Keratinocyte (primary cell): ENCODE measurements at regions not wholly inside any gene's neighbourhood (a gene's known extent, or its start where the extent isn't known, plus 50 kb on each side); places are given as distances from the start of the nearest gene placed in this dataset.

Experiments
- DNase-seq: peaks from one replicate; pipeline ENCODE4 v3.0.0-alpha.2; 2011; ENCODE audit warnings: low read depth, missing footprints, low spot score
- FAIRE-seq: peaks from 2 replicates; lab custom pipeline; 2011; peaks lifted over from hg19 to GRCh38; lab: Jason Lieb, UNC
- H2AFZ ChIP-seq: 2 replicates; pipeline ENCODE4 v1.6.0; 2012; ENCODE audit warnings: low read length, control low read depth, inconsistent platforms; ENCODE audit not compliant: control insufficient read depth
- H3K27ac ChIP-seq: 2 replicates; pipeline ENCODE4 v1.5.1; 2011; ENCODE audit warnings: low read length; ENCODE audit not compliant: control insufficient read depth, insufficient read depth
- H3K27me3 ChIP-seq: 3 replicates; pipeline ENCODE4 v1.6.0; 2011; ENCODE audit warnings: low read length; ENCODE audit not compliant: control insufficient read depth, insufficient read depth; ENCODE audit errors: extremely low read depth
- H3K36me3 ChIP-seq, 2 experiments: 2 replicates in 1 of 2; 3 replicates in 1 of 2; pipeline ENCODE4 v1.5.1; 2011; ENCODE audit warnings: low read length in 2 of 2, mild to moderate bottlenecking in 1 of 2; ENCODE audit not compliant: control insufficient read depth in 2 of 2, insufficient read depth in 2 of 2; ENCODE audit errors: extremely low read depth in 1 of 2
- H3K4me1 ChIP-seq: 3 replicates; pipeline ENCODE4 v1.5.1; 2011; ENCODE audit warnings: low read length; ENCODE audit not compliant: control insufficient read depth, insufficient read depth; ENCODE audit errors: extremely low read depth
- H3K4me2 ChIP-seq: 3 replicates; pipeline ENCODE4 v1.6.0; 2011; ENCODE audit warnings: low read depth, low read length; ENCODE audit not compliant: control insufficient read depth, insufficient read depth; ENCODE audit errors: extremely low read depth
- H3K4me3 ChIP-seq, 3 experiments: fragments of 200-600 bp in 1 of 3; sonication (generic) in 1 of 3; 2 replicates in 2 of 3; 3 replicates in 1 of 3; pipeline ENCODE4 v1.5.1; 2011 to 2016; ENCODE audit warnings: low read length in 3 of 3, mild to moderate bottlenecking in 3 of 3, control low read depth in 2 of 3, inconsistent platforms in 1 of 3, low read depth in 1 of 3, mixed read lengths in 1 of 3, mixed run types in 1 of 3, moderate library complexity in 1 of 3; ENCODE audit not compliant: control insufficient read depth in 2 of 3, insufficient read depth in 2 of 3; ENCODE audit errors: extremely low read depth in 1 of 3
- H3K79me2 ChIP-seq: 2 replicates; pipeline ENCODE4 v1.6.0; 2012; ENCODE audit warnings: low read length; ENCODE audit not compliant: control insufficient read depth, insufficient read depth
- H3K9ac ChIP-seq: 3 replicates; pipeline ENCODE4 v1.6.0; 2011; ENCODE audit warnings: low read length; ENCODE audit not compliant: control insufficient read depth, insufficient read depth; ENCODE audit errors: extremely low read depth
- H3K9me1 ChIP-seq: 3 replicates; pipeline ENCODE4 v1.6.0; 2011; ENCODE audit warnings: low read length; ENCODE audit not compliant: control insufficient read depth, insufficient read depth; ENCODE audit errors: extremely low read depth
- H3K9me3 ChIP-seq: 2 replicates; pipeline ENCODE4 v1.5.1; 2012; ENCODE audit warnings: low read depth, low read length; ENCODE audit not compliant: control insufficient read depth
- H4K20me1 ChIP-seq: 3 replicates; pipeline ENCODE4 v1.6.0; 2011; ENCODE audit warnings: low read length; ENCODE audit not compliant: control insufficient read depth, insufficient read depth; ENCODE audit errors: extremely low read depth
- CTCF ChIP-seq, 3 experiments: IDR thresholded peaks in 1 of 3; conservative IDR thresholded peaks in 1 of 3; optimal IDR thresholded peaks in 1 of 3; 2 replicates in 2 of 3; 3 replicates in 1 of 3; pipeline versions ENCODE3 to v1.5.1; 2011; ENCODE audit warnings: low read length in 3 of 3, mild to moderate bottlenecking in 3 of 3, moderate library complexity in 2 of 3, control low read depth in 1 of 3, inconsistent platforms in 1 of 3; ENCODE audit not compliant: insufficient read depth in 2 of 3; ENCODE audit errors: extremely low read depth in 1 of 3
- EZH2 ChIP-seq: IDR thresholded peaks from one replicate; pipeline ENCODE4 v1.6.1; 2012; ENCODE audit warnings: inconsistent platforms, mild to moderate bottlenecking, low read length, moderate library complexity
- dilution Hi-C: fragments of 300-500 bp; cut with MboI; formaldehyde crosslinking; loops from one replicate; pipeline ENCODE4 v1.7.0; 2020; ENCODE audit warnings: low sequenced_read_pairs; ENCODE audit not compliant: extremely low pct_ligation_motif_present

- Histone ChIP-seq H2AFZ (no peak overlapping the region), H4K20me1 (no peaks in the 10 kb centered on the region), H3K36me3 (no peaks in the 10 kb centered on the region), H3K9ac (no peak overlapping the region), H3K4me2 (peak overlapping the region; percentile 23), H3K4me3 (no peak overlapping the region), H3K27ac (peak overlapping the region; percentile 61), H3K27me3 (no peaks in the 10 kb centered on the region), H3K9me1 (no peaks in the 10 kb centered on the region), H3K79me2 (no peaks in the 10 kb centered on the region), H3K9me3 (no peaks in the 10 kb centered on the region), H3K4me1 (peaks cover 22% of the 10 kb centered on the region)
- no peak for TF ChIP-seq EZH2
- no peak for TF ChIP-seq CTCF (optimal IDR thresholded peaks at IDR 0.05 in 1 of 3, IDR thresholded peaks at IDR 0.05 in 1 of 3, conservative IDR thresholded peaks at IDR 0.05 in 1 of 3; ENCODE audit: extremely low read depth in 1 of 3, insufficient read depth in 2 of 3, low read length in 3 of 3)
- no peak for FAIRE-seq
- dilution Hi-C loops: no loop called here
- DNase-seq: no peak
These were observed 73.0 kb upstream of the BACH2 start for GRCh38 chr6:90369651-90370050.

GRCh38 chr6:90369024-90369519 is 72.4 kb upstream of the BACH2 start:
- Histone ChIP-seq H3K9me3 (no peaks in the 10 kb centered on the region), H3K79me2 (no peaks in the 10 kb centered on the region), H3K27ac (peak overlapping the region; percentile 62), H2AFZ (no peak overlapping the region), H3K9ac (peak overlapping the region; percentile 23), H3K9me1 (no peaks in the 10 kb centered on the region), H3K4me1 (peaks cover 22% of the 10 kb centered on the region), H3K27me3 (no peaks in the 10 kb centered on the region), H3K4me3 (peak overlapping the region in 1 of 3 experiments; percentile 16), H4K20me1 (no peaks in the 10 kb centered on the region), H3K4me2 (peak overlapping the region; percentile 70), H3K36me3 (no peaks in the 10 kb centered on the region)
- peak; percentile 100 for FAIRE-seq
- dilution Hi-C loops: no loop called here
- peak; percentile 98 for DNase-seq
- TF ChIP-seq CTCF (optimal IDR thresholded peaks at IDR 0.05 in 1 of 3, IDR thresholded peaks at IDR 0.05 in 1 of 3, conservative IDR thresholded peaks at IDR 0.05 in 1 of 3; ENCODE audit: extremely low read depth in 1 of 3, insufficient read depth in 2 of 3, low read length in 3 of 3) (no peak), EZH2 (no peak)
